Epithelial cell of proximal tubule (primary cell): ENCODE measurements at regions not wholly inside any gene's neighbourhood (a gene's known extent, or its start where the extent isn't known, plus 50 kb on each side); places are given as distances from the start of the nearest gene placed in this dataset.

Experiments used
- DNase-seq: peaks from one replicate; pipeline ENCODE4 v3.0.0-alpha.2; 2011; ENCODE audit warnings: low read depth
- H3K4me3 ChIP-seq: 2 replicates; pipeline ENCODE4 v1.5.1; 2011; ENCODE audit warnings: low read depth, mild to moderate bottlenecking, low read length
- CTCF ChIP-seq: conservative IDR thresholded peaks from 2 replicates; pipeline ENCODE4 v1.5.1; 2012; ENCODE audit warnings: low read depth, mild to moderate bottlenecking, low read length

GRCh38 chr5:57569601-57570000 lies 87.0 kb upstream of the ACTBL2 start:
- H3K4me3 ChIP-seq, result no peak overlapping the region
- no peak for TF ChIP-seq CTCF
- DNase-seq, result no peak

GRCh38 chr5:57568136-57568535 lies 85.5 kb upstream of the ACTBL2 start:
- no peak for DNase-seq
- no peak for TF ChIP-seq CTCF
- no peak overlapping the region for H3K4me3 ChIP-seq

- H3K4me3 ChIP-seq, result no peak overlapping the region
- peak; percentile 6 for DNase-seq
- no peak for TF ChIP-seq CTCF
Observed at GRCh38 chr5:57566914-57567313, 84.3 kb upstream of the ACTBL2 start.

- no peak for DNase-seq
- H3K4me3 ChIP-seq, result no peak overlapping the region
- no peak for TF ChIP-seq CTCF
Observed at GRCh38 chr5:57561231-57561842, 78.7 kb upstream of the ACTBL2 start.

- DNase-seq, result no peak
- no peak for TF ChIP-seq CTCF
- no peak overlapping the region for H3K4me3 ChIP-seq
Observed at GRCh38 chr5:57559110-57559635, 76.6 kb upstream of the ACTBL2 start.

GRCh38 chr5:57552033-57552432 lies 69.4 kb upstream of the ACTBL2 start:
- TF ChIP-seq CTCF, result no peak
- no peak overlapping the region for H3K4me3 ChIP-seq
- DNase-seq, result no peak

GRCh38 chr5:57551251-57551650 lies 68.6 kb upstream of the ACTBL2 start:
- no peak for DNase-seq
- H3K4me3 ChIP-seq, result no peak overlapping the region
- TF ChIP-seq CTCF, result no peak
